GM12878 (cell line): ENCODE measurements at regions not wholly inside any gene's neighbourhood (a gene's known extent, or its start where the extent isn't known, plus 50 kb on each side); places are given as distances from the start of the nearest gene placed in this dataset.

ENCODE experiments used
- ETV6 ChIP-seq, 2 experiments: fragments of 450-650 bp in 1 of 2; IDR thresholded peaks in 1 of 2; conservative IDR thresholded peaks in 1 of 2; 2 replicates each; pipeline ENCODE4 v1.6.1; 2014; ENCODE audit warnings: antibody characterized with exemption in 1 of 2, borderline replicate concordance in 1 of 2, low read depth in 1 of 2, mild to moderate bottlenecking in 1 of 2, moderate library complexity in 1 of 2
- FOXM1 ChIP-seq: IDR thresholded peaks from 2 replicates; pipeline ENCODE4 v1.6.1; 2012; ENCODE audit warnings: low read depth, mild to moderate bottlenecking, inconsistent platforms, low read length, moderate library complexity
- GATAD2B ChIP-seq: fragments of 450-650 bp; conservative IDR thresholded peaks from 2 replicates; pipeline ENCODE4 v1.6.1; 2017; ENCODE audit warnings: low read depth, mild to moderate bottlenecking, moderate library complexity
- HDGF ChIP-seq: fragments of 450-650 bp; IDR thresholded peaks from 2 replicates; pipeline ENCODE4 v1.6.1; 2016; ENCODE audit warnings: antibody characterized with exemption
- IKZF1 ChIP-seq: fragments of 450-650 bp; conservative IDR thresholded peaks from 2 replicates; pipeline ENCODE4 v1.6.1; 2017; ENCODE audit warnings: antibody characterized with exemption, mild to moderate bottlenecking
- IKZF2 ChIP-seq, 2 experiments: fragments of 450-650 bp; IDR thresholded peaks; 2 replicates each; pipeline ENCODE4 v1.6.1; 2017; ENCODE audit warnings: mild to moderate bottlenecking in 2 of 2, moderate library complexity in 2 of 2
- KAT2A ChIP-seq: conservative IDR thresholded peaks from 2 replicates; pipeline ENCODE4 v1.6.1; 2011; ENCODE audit warnings: low read depth, low read length; ENCODE audit not compliant: control insufficient read depth
- MEF2A ChIP-seq: IDR thresholded peaks from 2 replicates; pipeline ENCODE4 v1.6.1; 2011; ENCODE audit warnings: low read depth, mild to moderate bottlenecking, low read length, moderate library complexity; ENCODE audit not compliant: insufficient read depth
- MTA2 ChIP-seq: fragments of 450-650 bp; IDR thresholded peaks from 2 replicates; pipeline ENCODE4 v1.6.1; 2016; ENCODE audit warnings: low read depth, mild to moderate bottlenecking, moderate library complexity
- NFYA ChIP-seq: IDR thresholded peaks from 2 replicates; pipeline ENCODE4 v1.6.1; 2011; ENCODE audit warnings: low read depth, mild to moderate bottlenecking, low read length, improper control_type of control experiment, borderline replicate concordance
- RAD21 ChIP-seq: IDR thresholded peaks from 2 replicates; pipeline ENCODE4 v1.6.1; 2011; ENCODE audit warnings: mild to moderate bottlenecking, low read depth, low read length, moderate library complexity; ENCODE audit not compliant: insufficient read depth
- SMAD1 ChIP-seq: fragments of 450-650 bp; IDR thresholded peaks from 2 replicates; pipeline ENCODE4 v1.6.1; 2018; ENCODE audit warnings: mild to moderate bottlenecking, low read depth; ENCODE audit not compliant: partially characterized antibody
- SMARCA5 ChIP-seq: fragments of 450-650 bp; IDR thresholded peaks from 2 replicates; pipeline ENCODE4 v1.6.1; 2017; ENCODE audit warnings: mild to moderate bottlenecking
- SPI1 ChIP-seq: IDR thresholded peaks from 2 replicates; pipeline ENCODE4 v1.6.1; 2011; ENCODE audit warnings: low read depth, mild to moderate bottlenecking, low read length, moderate library complexity, borderline replicate concordance; ENCODE audit not compliant: insufficient read depth
- TCF7 ChIP-seq: IDR thresholded peaks from 2 replicates; pipeline ENCODE4 v1.6.1; 2014; ENCODE audit warnings: antibody characterized with exemption, borderline replicate concordance
- YY1 ChIP-seq: IDR thresholded peaks from 2 replicates; pipeline ENCODE4 v1.6.1; 2011; ENCODE audit warnings: low read depth, mild to moderate bottlenecking, low read length
- TF ChIP-seq, protein P1 (sequence below): fragments of 450-650 bp; formaldehyde crosslinking; IDR thresholded peaks from 2 replicates; pipeline ENCODE4 v1.4.0; 2022; ENCODE audit warnings: mild to moderate bottlenecking, moderate library complexity
- TF ChIP-seq, protein P2 (sequence below): IDR thresholded peaks from 2 replicates; pipeline ENCODE4 v1.6.1; 2011; ENCODE audit warnings: low read depth, low read length, improper control_type of control experiment, borderline replicate concordance
- TF ChIP-seq, protein P3 (sequence below): IDR thresholded peaks from 2 replicates; pipeline ENCODE4 v1.6.1; 2011; ENCODE audit warnings: mild to moderate bottlenecking, low read depth, low read length, moderate library complexity; ENCODE audit not compliant: insufficient replicate concordance
- TF ChIP-seq, protein P4 (sequence below): fragments of 450-650 bp; IDR thresholded peaks from 2 replicates; pipeline ENCODE4 v1.6.1; 2016; ENCODE audit warnings: mild to moderate bottlenecking, moderate library complexity, borderline replicate concordance

DNA sequence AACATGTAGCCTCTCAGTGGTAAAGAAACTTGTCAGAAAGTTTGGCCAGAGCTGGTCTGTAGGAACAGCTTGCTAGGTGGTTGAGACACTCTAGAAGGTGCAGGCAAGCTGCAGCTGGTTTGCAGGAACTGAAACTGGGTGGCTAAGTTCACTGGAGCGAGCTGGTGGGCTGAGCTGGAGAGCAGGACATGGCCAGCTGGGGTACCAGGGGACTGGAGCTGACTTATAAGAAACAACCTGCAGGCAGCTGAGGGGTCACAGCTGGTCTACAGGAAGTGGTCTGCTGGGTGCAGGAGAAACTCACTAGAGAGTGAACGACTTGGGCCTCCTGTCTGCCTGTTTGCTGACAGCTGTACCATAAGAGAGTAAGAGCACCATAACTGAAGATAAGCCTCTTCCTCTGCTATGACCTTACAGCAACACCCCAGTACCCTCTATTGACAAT lies 157.1 kb upstream of the LNX1 start (continued):
- TF ChIP-seq ETV6 (conservative IDR thresholded peaks at IDR 0.05 in 1 of 2, IDR thresholded peaks at IDR 0.05 in 1 of 2; ENCODE audit: borderline replicate concordance in 1 of 2, low read depth in 1 of 2) (peak in 1 of 2 experiments; percentile 89; a peak in 2 of 4 replicates), SPI1 (peak; percentile 98), SMAD1 (no peak), MEF2A (peak; percentile 67), YY1 (peak; percentile 38; the same call in 1 of the 2 replicates), MTA2 (peak; percentile 73; the same call in 1 of the 2 replicates), IKZF1 (peak; percentile 86), RAD21 (peak; percentile 4; the same call in 1 of the 2 replicates), SMARCA5 (0 out of 2 replicates have a peak, but pooled peaks have one; percentile 62), KAT2A (no peak), HDGF (0 out of 2 replicates have a peak, but pooled peaks have one; percentile 50), IKZF2 (IDR thresholded peaks at IDR 0.05) (peak; percentile 84 to 92), TCF7 (peak; percentile 63; the same call in 1 of the 2 replicates), NFYA (no peak), GATAD2B (peak; percentile 72; the same call in 1 of the 2 replicates), FOXM1 (peak; percentile 85)
- TF ChIP-seq, protein P1, sequence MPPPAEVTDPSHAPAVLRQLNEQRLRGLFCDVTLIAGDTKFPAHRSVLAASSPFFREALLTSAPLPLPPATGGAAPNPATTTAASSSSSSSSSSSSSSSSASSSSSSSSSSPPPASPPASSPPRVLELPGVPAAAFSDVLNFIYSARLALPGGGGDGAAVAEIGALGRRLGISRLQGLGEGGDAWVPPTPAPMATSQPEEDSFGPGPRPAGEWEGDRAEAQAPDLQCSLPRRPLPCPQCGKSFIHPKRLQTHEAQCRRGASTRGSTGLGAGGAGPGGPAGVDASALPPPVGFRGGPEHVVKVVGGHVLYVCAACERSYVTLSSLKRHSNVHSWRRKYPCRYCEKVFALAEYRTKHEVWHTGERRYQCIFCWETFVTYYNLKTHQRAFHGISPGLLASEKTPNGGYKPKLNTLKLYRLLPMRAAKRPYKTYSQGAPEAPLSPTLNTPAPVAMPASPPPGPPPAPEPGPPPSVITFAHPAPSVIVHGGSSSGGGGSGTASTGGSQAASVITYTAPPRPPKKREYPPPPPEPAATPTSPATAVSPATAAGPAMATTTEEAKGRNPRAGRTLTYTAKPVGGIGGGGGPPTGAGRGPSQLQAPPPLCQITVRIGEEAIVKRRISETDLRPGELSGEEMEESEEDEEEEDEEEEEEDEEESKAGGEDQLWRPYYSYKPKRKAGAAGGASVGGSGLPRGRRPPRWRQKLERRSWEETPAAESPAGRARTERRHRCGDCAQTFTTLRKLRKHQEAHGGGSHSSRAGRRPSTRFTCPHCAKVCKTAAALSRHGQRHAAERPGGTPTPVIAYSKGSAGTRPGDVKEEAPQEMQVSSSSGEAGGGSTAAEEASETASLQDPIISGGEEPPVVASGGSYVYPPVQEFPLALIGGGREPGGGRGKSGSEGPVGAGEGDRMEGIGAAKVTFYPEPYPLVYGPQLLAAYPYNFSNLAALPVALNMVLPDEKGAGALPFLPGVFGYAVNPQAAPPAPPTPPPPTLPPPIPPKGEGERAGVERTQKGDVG (CRISPR knock-in tag), result no peak
- TF ChIP-seq, protein P2, sequence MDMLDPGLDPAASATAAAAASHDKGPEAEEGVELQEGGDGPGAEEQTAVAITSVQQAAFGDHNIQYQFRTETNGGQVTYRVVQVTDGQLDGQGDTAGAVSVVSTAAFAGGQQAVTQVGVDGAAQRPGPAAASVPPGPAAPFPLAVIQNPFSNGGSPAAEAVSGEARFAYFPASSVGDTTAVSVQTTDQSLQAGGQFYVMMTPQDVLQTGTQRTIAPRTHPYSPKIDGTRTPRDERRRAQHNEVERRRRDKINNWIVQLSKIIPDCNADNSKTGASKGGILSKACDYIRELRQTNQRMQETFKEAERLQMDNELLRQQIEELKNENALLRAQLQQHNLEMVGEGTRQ, result peak; percentile 7; the same call in 1 of the 2 replicates
- TF ChIP-seq, protein P3, sequence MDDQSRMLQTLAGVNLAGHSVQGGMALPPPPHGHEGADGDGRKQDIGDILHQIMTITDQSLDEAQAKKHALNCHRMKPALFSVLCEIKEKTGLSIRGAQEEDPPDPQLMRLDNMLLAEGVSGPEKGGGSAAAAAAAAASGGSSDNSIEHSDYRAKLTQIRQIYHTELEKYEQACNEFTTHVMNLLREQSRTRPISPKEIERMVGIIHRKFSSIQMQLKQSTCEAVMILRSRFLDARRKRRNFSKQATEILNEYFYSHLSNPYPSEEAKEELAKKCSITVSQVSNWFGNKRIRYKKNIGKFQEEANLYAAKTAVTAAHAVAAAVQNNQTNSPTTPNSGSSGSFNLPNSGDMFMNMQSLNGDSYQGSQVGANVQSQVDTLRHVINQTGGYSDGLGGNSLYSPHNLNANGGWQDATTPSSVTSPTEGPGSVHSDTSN, result peak; percentile 74
- TF ChIP-seq, protein P4, sequence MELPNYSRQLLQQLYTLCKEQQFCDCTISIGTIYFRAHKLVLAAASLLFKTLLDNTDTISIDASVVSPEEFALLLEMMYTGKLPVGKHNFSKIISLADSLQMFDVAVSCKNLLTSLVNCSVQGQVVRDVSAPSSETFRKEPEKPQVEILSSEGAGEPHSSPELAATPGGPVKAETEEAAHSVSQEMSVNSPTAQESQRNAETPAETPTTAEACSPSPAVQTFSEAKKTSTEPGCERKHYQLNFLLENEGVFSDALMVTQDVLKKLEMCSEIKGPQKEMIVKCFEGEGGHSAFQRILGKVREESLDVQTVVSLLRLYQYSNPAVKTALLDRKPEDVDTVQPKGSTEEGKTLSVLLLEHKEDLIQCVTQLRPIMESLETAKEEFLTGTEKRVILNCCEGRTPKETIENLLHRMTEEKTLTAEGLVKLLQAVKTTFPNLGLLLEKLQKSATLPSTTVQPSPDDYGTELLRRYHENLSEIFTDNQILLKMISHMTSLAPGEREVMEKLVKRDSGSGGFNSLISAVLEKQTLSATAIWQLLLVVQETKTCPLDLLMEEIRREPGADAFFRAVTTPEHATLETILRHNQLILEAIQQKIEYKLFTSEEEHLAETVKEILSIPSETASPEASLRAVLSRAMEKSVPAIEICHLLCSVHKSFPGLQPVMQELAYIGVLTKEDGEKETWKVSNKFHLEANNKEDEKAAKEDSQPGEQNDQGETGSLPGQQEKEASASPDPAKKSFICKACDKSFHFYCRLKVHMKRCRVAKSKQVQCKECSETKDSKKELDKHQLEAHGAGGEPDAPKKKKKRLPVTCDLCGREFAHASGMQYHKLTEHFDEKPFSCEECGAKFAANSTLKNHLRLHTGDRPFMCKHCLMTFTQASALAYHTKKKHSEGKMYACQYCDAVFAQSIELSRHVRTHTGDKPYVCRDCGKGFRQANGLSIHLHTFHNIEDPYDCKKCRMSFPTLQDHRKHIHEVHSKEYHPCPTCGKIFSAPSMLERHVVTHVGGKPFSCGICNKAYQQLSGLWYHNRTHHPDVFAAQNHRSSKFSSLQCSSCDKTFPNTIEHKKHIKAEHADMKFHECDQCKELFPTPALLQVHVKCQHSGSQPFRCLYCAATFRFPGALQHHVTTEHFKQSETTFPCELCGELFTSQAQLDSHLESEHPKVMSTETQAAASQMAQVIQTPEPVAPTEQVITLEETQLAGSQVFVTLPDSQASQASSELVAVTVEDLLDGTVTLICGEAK, result no peak
